Thoracic aorta (tissue), 2 donors: ENCODE measurements at regions not wholly inside any gene's neighbourhood (a gene's known extent, or its start where the extent isn't known, plus 50 kb on each side); places are given as distances from the start of the nearest gene placed in this dataset.
A peak's percentile ranks its signal among the peaks of the same experiment; 100 is the strongest.

ENCODE experiments used
- ATAC-seq: fragments of 150-250 bp; one replicate; pipeline ENCODE4 v1.8.0; 2017; ENCODE audit warnings: low read depth; ENCODE audit not compliant: insufficient number of reproducible peaks, low FRiP score
- DNase-seq: peaks from one replicate; pipeline ENCODE4 v3.0.0-alpha.2; 2020; ENCODE audit warnings: low spot score
- H3K27ac ChIP-seq, 2 donors: fragments of 200-600 bp; sonication (generic); 1 replicate in 1 of 2; 2 replicates in 1 of 2; pipeline ENCODE4 v1.5.1; 2016; ENCODE audit warnings: mild to moderate bottlenecking in 2 of 2, moderate library complexity in 2 of 2
- H3K27me3 ChIP-seq: fragments of 200-600 bp; sonication (generic); replicated peaks from 2 replicates; pipeline ENCODE4 v1.6.0; 2016; ENCODE audit warnings: mild to moderate bottlenecking; ENCODE audit not compliant: insufficient read depth
- H3K36me3 ChIP-seq: fragments of 200-600 bp; sonication (generic); one replicate; pipeline ENCODE4 v1.5.1; 2016
- H3K4me1 ChIP-seq, 2 donors: fragments of 200-600 bp; sonication (generic); 1 replicate in 1 of 2; 2 replicates in 1 of 2; pipeline versions ENCODE4 v1.5.1 to v1.6.0; 2016; ENCODE audit warnings: low read depth in 2 of 2, mild to moderate bottlenecking in 1 of 2; ENCODE audit not compliant: control insufficient read depth in 1 of 2
- H3K4me3 ChIP-seq: fragments of 200-600 bp; sonication (generic); 2 replicates; pipeline ENCODE4 v1.5.1; 2016; ENCODE audit warnings: mild to moderate bottlenecking
- H3K9me3 ChIP-seq: fragments of 200-600 bp; sonication (generic); 2 replicates; pipeline ENCODE4 v1.5.1; 2016
- TF ChIP-seq, protein P1 (sequence below): fragments of 200-600 bp; sonication (generic); IDR thresholded peaks from one replicate; pipeline ENCODE4 v1.5.1; 2019; ENCODE audit warnings: antibody characterized with exemption

DNA sequence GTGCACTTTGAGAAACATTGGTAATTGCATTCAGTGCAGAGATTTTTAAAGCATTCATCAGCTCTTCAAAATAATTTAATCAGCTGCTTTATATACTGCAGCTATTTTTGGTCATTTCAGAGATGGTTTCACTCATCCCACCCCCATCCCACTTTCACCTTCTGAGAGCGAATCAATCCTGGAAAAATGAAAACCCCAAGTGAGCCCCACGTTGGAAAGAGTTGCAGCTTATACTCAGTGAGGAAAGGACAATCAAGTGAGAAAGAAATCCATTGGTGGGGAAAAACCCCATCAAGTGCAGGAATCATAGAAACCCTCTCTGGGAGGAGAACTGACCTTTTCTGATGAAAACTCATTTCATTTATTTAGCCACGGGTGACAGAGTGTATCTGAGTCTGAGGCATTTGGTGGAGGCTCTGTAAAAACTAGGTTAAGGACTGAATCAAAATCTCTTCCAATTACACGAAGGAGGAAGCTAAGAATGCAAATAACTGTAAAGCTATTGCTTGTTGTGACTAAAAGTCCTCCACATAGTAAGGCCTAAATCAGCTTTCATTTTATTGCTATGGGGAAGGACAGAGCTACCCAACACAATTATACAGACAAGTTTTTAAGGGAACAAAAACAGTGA is 240.4 kb upstream of the PGRMC2 start:
- DNase-seq (no peak), ATAC-seq (no peak)
- Histone ChIP-seq H3K36me3 (no peaks in the 10 kb centered on the region), H3K4me1 (peaks cover 31 to 53% of the 10 kb centered on the region in 2 donors), H3K4me3 (no peak overlapping the region), H3K27me3 (no peaks in the 10 kb centered on the region), H3K27ac (peak overlapping the region; percentile 92 to 93), H3K9me3 (no peaks in the 10 kb centered on the region)
- TF ChIP-seq, protein P1, sequence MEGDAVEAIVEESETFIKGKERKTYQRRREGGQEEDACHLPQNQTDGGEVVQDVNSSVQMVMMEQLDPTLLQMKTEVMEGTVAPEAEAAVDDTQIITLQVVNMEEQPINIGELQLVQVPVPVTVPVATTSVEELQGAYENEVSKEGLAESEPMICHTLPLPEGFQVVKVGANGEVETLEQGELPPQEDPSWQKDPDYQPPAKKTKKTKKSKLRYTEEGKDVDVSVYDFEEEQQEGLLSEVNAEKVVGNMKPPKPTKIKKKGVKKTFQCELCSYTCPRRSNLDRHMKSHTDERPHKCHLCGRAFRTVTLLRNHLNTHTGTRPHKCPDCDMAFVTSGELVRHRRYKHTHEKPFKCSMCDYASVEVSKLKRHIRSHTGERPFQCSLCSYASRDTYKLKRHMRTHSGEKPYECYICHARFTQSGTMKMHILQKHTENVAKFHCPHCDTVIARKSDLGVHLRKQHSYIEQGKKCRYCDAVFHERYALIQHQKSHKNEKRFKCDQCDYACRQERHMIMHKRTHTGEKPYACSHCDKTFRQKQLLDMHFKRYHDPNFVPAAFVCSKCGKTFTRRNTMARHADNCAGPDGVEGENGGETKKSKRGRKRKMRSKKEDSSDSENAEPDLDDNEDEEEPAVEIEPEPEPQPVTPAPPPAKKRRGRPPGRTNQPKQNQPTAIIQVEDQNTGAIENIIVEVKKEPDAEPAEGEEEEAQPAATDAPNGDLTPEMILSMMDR: no peak

GRCh38 chr4:128527351-128527750 is 239.7 kb upstream of the PGRMC2 start:
- Histone ChIP-seq H3K9me3 (no peaks in the 10 kb centered on the region), H3K36me3 (no peaks in the 10 kb centered on the region), H3K4me1 (peaks cover 31 to 57% of the 10 kb centered on the region in 2 donors), H3K27me3 (no peaks in the 10 kb centered on the region), H3K27ac (peak overlapping the region; percentile 91 to 92), H3K4me3 (no peak overlapping the region)
- DNase-seq (no peak), ATAC-seq (no peak)
- TF ChIP-seq, protein P1: no peak

DNA sequence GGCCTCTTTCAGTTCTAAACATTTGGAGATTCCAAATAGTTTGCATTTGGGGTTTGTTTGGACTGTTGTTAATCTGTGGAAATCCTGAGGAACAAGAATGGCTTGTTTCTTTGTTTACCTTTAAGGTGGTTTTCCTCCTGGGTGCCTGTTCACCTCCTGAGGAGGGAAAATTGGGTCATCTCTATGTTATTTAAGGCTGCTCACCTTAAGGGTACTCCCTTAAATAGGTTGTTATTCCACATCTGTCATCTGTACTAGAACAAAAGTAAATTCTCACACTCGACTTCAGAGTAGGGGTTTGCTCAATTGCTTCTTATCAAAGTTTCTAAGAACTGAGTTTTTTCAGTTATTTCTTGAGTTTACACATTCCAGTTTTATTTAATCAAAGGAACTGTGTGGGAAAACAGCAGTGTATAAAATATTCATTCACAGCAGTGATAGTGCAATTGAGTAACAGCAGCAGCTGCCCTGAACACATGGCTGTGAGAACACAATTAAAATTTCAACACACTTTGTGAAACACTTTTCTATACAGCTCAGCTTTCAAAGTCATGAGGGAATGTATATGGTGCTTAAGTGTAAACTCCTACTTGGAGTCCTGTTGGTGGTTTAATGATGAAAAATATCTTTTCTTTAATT is 238.5 kb upstream of the PGRMC2 start:
- Histone ChIP-seq H3K9me3 (no peaks in the 10 kb centered on the region), H3K4me3 (no peak overlapping the region), H3K27me3 (no peaks in the 10 kb centered on the region), H3K27ac (peak overlapping the region; percentile 82 to 91), H3K36me3 (no peaks in the 10 kb centered on the region), H3K4me1 (peaks cover 35 to 70% of the 10 kb centered on the region in 2 donors)
- ATAC-seq (no peak), DNase-seq (no peak)
- TF ChIP-seq, protein P1: no peak

- no peaks in the 10 kb centered on the region for H3K9me3 ChIP-seq
- H3K4me3 ChIP-seq: no peak overlapping the region
- ATAC-seq: peak; percentile 32
- H3K4me1 ChIP-seq: peaks cover 38 to 77% of the 10 kb centered on the region in 2 donors
- H3K36me3 ChIP-seq: no peaks in the 10 kb centered on the region
- TF ChIP-seq, protein P1: no peak
- H3K27me3 ChIP-seq: no peaks in the 10 kb centered on the region
- no peak for DNase-seq
- H3K27ac ChIP-seq: peak overlapping the region; percentile 91
Measured at GRCh38 chr4:128525387-128525786, 237.8 kb upstream of the PGRMC2 start.

- TF ChIP-seq, protein P1: no peak
- Histone ChIP-seq H3K9me3 (no peaks in the 10 kb centered on the region), H3K36me3 (no peaks in the 10 kb centered on the region), H3K27me3 (no peaks in the 10 kb centered on the region), H3K4me1 (peaks cover 38 to 84% of the 10 kb centered on the region in 2 donors), H3K4me3 (peak overlapping the region; percentile 20), H3K27ac (peak overlapping the region; percentile 91)
- ATAC-seq (peak; percentile 66), DNase-seq (peak; percentile 56)
Measured at GRCh38 chr4:128524311-128524710, 236.7 kb upstream of the PGRMC2 start.
